IPS-15b (cell line): ENCODE measurements at regions not wholly inside any gene's neighbourhood (a gene's known extent, or its start where the extent isn't known, plus 50 kb on each side); places are given as distances from the start of the nearest gene placed in this dataset.

ENCODE experiments used
- H3K27me3 ChIP-seq: one replicate; pipeline ENCODE4 v1.6.1; 2013; ENCODE audit warnings: low read length; ENCODE audit not compliant: control insufficient read depth, insufficient read depth
- H3K36me3 ChIP-seq: one replicate; pipeline ENCODE4 v1.6.1; 2013; ENCODE audit warnings: low read length; ENCODE audit not compliant: control insufficient read depth, insufficient read depth
- H3K4me1 ChIP-seq: one replicate; pipeline ENCODE4 v1.6.1; 2013; ENCODE audit warnings: mild to moderate bottlenecking, low read length; ENCODE audit not compliant: control insufficient read depth, insufficient read depth
- H3K4me3 ChIP-seq: one replicate; pipeline ENCODE4 v1.5.1; 2013; ENCODE audit warnings: low read depth, low read length
- H3K9ac ChIP-seq: one replicate; pipeline ENCODE4 v1.6.1; 2013; ENCODE audit warnings: low read depth, mild to moderate bottlenecking, low read length
- H3K9me3 ChIP-seq: one replicate; pipeline ENCODE4 v1.6.1; 2013; ENCODE audit warnings: mild to moderate bottlenecking, low read length; ENCODE audit not compliant: control insufficient read depth, insufficient read depth

DNA sequence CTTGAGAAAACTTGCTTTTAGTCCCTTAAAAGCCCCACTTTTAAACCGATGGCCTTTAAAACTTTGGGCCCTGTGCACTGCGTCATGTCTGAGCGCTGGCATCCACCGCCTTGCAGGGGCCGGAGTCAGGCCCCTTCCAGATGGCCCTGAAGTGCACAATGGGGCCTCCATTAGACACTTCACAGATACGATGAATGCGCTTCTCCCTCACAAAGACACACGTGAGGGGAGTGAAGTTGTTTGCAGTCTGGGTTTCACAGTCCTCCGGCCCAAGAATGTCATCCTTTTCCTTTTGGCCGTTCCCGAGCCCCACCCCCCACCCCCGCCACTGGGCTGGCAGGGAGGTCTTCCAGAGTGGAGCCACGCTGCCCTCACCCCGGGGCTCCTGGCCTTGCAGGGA lies 415.1 kb upstream of the SALL3 start:
- no peak overlapping the region for H3K4me3 ChIP-seq
- no peaks in the 10 kb centered on the region for H3K4me1 ChIP-seq
- no peak overlapping the region for H3K9ac ChIP-seq
- no peaks in the 10 kb centered on the region for H3K36me3 ChIP-seq
- no peaks in the 10 kb centered on the region for H3K27me3 ChIP-seq
- no peaks in the 10 kb centered on the region for H3K9me3 ChIP-seq

DNA sequence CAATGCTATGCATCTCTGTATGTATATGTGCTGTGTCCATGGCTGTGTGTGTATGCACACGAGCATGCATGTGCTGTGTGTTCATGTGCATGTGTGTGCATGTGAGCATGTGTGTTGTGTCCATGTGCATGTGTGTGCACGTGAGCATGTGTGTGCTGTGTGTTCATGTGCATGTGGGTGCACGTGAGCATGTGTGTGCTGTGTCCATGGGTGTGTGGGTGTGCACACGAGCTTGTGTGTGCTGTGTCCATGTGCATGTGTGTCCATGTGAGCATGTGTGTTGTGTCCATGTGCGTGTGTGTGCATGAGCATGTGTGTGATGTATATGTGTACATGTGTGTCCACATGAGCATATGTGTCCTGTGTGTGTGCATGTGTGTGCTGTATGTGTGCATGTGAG lies 414.4 kb upstream of the SALL3 start:
- no peaks in the 10 kb centered on the region for H3K9me3 ChIP-seq
- H3K9ac ChIP-seq: no peak overlapping the region
- H3K4me1 ChIP-seq: no peaks in the 10 kb centered on the region
- no peaks in the 10 kb centered on the region for H3K36me3 ChIP-seq
- H3K4me3 ChIP-seq: no peak overlapping the region
- H3K27me3 ChIP-seq: no peaks in the 10 kb centered on the region

DNA sequence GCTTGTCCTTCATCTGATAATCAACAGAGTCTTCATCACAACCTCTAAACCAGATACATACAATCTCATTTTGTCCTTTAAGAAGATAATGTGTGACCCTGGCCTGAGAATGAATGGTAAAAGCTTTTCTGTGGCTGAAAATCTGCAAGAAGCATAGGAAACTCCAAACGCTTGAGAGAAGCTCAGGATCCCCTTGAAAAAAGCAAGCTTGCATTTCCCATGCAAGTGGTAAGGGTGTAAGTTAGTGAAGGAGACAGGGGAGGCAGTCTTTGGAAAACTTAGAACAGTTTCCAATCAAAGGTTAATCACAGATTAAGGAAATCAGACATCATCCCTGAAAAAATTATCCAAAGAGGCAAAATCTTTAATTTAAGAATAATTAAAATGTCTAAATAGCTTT lies 413.6 kb upstream of the SALL3 start:
- Histone ChIP-seq H3K4me1 (no peaks in the 10 kb centered on the region), H3K4me3 (no peak overlapping the region), H3K9me3 (no peaks in the 10 kb centered on the region), H3K9ac (no peak overlapping the region), H3K27me3 (no peaks in the 10 kb centered on the region), H3K36me3 (no peaks in the 10 kb centered on the region)

DNA sequence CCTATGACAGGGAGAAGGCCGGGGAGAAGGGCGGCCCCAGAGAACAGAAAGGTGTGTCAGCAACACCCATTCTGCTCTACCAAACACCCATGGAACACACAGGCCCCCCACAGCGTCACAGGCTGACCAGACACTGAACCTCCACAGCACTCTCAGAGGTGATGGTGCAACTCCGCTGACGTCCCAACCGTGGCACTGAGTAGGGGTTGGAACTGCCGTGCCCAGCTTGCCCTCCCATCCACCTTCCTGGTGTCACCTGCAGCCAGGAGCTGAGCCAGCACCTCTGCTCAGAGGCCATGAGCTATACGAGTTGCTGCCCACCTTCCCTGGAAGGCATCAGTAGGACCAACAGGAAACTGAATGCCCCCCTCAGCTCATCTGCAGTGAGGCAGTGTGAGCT lies 412.9 kb upstream of the SALL3 start:
- no peaks in the 10 kb centered on the region for H3K9me3 ChIP-seq
- no peak overlapping the region for H3K4me3 ChIP-seq
- no peaks in the 10 kb centered on the region for H3K27me3 ChIP-seq
- H3K9ac ChIP-seq: no peak overlapping the region
- H3K36me3 ChIP-seq: no peaks in the 10 kb centered on the region
- H3K4me1 ChIP-seq: no peaks in the 10 kb centered on the region

DNA sequence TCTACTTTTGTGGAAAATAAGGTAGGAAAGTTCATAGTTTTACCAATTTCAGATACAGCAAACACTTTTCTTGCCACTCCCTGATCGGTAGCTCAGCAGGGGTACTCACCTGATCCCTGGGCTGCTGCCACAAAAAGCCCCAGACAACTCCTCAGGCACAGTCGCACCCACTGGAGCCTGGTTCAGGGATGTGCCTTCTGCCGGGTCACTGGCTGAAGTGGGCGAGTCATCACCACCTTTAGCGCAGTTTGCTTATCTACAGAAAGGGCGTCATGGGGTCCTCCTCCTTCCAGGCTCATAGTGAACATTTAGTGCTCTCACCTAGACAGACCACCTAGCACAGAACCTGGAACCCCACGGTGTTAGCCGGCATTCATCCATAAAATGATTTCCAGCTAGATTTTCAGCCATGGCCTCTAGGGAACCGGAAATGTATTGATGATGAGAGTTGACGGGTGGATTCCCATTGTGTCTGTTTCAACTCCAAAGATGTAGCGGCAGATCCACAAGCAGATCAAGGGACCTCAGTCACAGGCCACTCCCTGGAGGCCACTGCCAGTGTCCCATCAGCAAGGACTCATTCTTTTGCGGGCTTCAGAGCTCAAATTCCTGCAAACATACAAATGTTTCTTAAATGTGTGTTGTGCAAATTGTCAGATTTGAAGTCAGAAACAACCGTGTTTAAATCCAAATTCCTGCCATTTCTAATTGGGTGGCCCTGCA lies 408.4 kb upstream of the SALL3 start:
- Histone ChIP-seq H3K4me3 (no peak overlapping the region), H3K36me3 (no peaks in the 10 kb centered on the region), H3K9ac (no peak overlapping the region), H3K27me3 (no peaks in the 10 kb centered on the region), H3K9me3 (peaks cover 13% of the 10 kb centered on the region), H3K4me1 (no peaks in the 10 kb centered on the region)

DNA sequence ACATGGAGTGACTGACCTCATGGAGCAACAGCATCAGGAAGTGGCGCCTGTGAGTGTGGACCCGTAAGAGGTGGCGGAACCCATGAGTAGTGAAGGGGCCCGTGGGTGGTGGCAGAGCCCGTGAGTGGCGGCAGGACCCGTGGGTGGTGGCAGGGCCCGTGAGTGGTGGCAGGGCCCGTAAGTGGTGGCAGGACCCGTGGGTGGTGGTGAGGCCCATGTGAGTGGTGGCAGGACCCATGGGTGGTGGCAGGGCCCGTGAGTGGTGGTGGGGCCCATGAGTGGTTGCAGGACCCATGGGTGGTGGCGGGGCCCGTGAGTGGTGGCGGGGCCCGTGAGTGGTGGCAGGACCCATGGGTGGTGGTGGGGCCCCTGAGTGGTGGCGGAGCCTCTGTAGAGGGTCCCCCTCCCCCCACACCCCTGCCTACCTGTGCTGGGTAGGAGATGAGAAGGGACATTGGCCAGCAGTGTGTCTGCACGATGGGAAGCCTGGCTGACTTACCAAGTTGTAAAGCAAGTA lies 407.7 kb upstream of the SALL3 start:
- peaks cover 13% of the 10 kb centered on the region for H3K9me3 ChIP-seq

DNA sequence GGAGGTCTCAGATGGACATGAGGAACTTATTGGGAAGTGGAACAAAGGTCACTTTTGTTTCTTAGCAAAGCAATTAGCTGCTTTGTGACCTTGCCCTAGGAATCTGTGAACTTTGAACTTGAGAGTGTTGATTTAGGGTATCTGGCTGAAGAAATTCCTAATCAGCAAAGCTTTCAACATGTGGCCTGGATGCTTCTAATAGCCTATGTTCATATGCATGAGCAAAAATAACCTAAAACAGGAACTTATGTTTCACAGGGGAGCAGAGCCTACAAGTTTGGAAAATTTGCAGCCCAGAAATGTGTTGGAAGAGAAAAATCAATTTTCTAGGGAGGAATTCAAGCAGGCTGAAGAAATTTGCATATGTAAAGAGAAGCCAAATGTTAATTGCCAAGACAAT lies 405.8 kb upstream of the SALL3 start:
- Histone ChIP-seq H3K4me1 (no peaks in the 10 kb centered on the region), H3K9ac (no peak overlapping the region), H3K4me3 (no peak overlapping the region), H3K27me3 (no peaks in the 10 kb centered on the region), H3K36me3 (no peaks in the 10 kb centered on the region), H3K9me3 (peaks cover 13% of the 10 kb centered on the region)

More for the DNA sequence above, 407.7 kb upstream of the SALL3 start:
- no peaks in the 10 kb centered on the region for H3K36me3 ChIP-seq
- no peak overlapping the region for H3K4me3 ChIP-seq
- H3K27me3 ChIP-seq: no peaks in the 10 kb centered on the region
- no peaks in the 10 kb centered on the region for H3K4me1 ChIP-seq
- no peak overlapping the region for H3K9ac ChIP-seq

DNA sequence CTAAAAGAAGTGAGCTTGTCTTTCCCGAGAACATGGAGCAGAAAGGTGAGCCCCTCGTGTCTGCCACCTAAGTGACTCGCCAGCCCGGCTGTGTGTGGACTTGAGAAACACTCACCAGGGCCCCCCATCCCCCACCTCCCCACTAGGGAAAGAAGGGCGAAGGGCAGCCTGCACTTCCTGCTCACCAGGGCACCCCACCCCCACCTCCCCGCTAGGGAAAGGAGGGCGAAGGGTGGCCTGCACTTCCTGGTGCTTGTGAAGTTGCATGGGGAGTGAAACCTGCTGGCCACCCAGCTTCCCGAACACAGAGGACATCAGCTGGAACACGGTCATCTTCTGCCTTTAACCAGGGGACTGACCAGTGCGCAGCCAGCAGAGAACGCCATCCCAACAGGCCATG lies 402.7 kb upstream of the SALL3 start:
- H3K9ac ChIP-seq: no peak overlapping the region
- H3K4me1 ChIP-seq: no peaks in the 10 kb centered on the region
- no peak overlapping the region for H3K4me3 ChIP-seq
- no peaks in the 10 kb centered on the region for H3K27me3 ChIP-seq
- no peaks in the 10 kb centered on the region for H3K36me3 ChIP-seq
- H3K9me3 ChIP-seq: peaks cover 13% of the 10 kb centered on the region

DNA sequence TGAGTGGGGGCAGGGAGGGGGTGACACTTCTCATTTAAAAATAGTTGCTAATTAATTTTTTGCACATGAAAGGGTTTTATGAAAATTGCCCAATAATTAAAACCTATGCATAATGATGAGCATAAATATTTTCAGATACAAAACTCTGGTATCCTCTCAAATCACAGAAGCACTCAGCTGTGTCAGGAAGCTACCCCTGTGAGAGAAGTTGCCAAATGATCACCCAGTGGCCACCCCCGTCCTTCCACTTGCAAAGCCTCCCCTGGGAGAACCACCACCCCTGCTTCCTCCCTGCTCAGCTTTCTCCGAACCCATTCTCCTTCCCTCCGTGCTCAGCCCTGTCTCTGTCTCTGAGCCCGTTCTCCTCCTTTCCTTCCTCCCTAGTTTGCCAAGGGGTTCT lies 400.2 kb upstream of the SALL3 start:
- Histone ChIP-seq H3K9me3 (peaks cover 4% of the 10 kb centered on the region), H3K4me3 (no peak overlapping the region), H3K27me3 (no peaks in the 10 kb centered on the region), H3K9ac (no peak overlapping the region), H3K4me1 (no peaks in the 10 kb centered on the region), H3K36me3 (no peaks in the 10 kb centered on the region)

DNA sequence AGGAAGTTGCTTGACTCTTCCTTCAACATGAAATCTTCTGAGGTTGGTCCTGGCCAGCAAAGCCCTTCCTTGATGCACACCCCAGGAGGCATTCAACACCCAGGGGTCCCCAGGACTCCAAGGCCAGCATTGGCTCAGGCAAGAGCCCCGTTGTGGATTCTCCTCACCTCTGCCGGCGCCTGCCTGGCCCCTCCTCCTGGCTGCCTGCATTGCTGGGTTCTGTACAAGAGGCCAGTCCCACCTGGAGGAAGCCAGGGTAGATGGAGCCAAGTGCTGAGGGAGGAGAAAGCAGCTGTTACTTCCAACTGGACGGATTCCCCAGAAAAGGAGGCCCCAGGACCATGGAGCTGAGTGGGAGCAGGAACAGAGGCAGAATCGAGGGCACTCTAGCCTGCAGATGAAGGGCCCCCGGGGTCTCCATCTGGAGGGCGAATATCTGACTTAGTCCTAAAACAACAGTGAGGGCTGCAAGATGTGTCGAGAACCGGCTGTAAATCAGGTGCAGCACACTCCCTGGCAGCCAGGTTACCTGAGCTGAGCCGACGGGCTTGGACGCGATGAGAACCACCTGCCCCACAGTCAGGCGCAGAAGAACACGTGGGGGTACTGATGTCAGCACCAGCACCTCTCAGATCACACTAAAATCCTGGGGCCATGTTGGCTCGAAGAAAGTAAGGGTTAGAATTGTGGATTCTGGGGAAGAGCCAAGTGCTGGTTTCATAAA lies 399.6 kb upstream of the SALL3 start:
- Histone ChIP-seq H3K36me3 (no peaks in the 10 kb centered on the region), H3K27me3 (no peaks in the 10 kb centered on the region), H3K4me3 (no peak overlapping the region), H3K9ac (no peak overlapping the region), H3K4me1 (no peaks in the 10 kb centered on the region), H3K9me3 (no peaks in the 10 kb centered on the region)

DNA sequence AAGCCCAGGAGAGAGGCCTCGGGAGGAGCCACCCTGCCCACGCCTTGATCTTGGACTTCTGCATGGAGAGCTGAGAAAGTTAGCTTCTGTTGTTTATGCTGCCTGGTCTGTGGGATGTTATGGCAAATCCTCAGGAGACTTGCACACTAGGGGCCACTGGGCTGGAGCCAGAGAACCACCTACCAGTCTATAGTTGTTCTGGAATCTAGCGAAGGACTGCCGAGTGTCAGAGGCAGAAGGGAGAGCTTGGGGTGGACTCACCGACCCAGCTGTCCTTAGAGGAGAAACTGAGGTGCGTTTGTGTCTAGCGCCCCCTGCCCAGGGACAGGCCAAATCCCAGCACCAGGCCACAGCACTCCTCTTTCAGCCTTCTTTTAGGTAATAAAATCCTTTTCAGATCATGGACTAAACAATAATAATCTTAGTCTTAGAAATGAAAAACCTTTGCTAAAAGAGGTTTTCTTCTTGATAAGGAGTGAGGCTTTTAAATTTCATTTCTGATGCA lies 398.7 kb upstream of the SALL3 start:
- no peak overlapping the region for H3K9ac ChIP-seq
- H3K4me3 ChIP-seq: no peak overlapping the region
- no peaks in the 10 kb centered on the region for H3K4me1 ChIP-seq
- H3K9me3 ChIP-seq: no peaks in the 10 kb centered on the region
- H3K27me3 ChIP-seq: no peaks in the 10 kb centered on the region
- no peaks in the 10 kb centered on the region for H3K36me3 ChIP-seq

DNA sequence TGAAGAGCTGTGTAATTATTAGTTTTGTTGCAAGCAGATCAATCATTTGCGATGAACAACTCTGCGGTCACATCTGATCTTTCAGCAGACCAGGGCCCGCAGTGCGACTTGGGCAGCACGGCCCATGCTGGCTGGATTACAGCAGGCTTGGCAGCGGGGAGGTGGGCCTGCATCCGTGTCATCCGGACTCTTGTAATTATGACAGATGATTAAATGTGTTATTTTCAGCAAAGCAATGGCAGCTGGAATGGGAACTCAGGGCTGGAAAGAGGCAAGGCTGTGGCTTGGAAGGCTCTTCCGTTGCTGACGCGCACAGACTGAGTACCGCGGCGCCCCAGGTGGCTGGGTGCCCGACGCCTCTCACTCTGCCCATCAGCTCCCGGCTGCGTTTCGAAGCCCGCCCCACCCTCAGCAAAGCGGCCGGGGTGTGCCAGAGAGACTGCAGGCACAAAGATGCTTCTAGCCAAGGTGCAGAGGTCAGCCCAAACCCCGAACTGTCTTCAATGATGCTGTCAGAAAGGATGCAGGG lies 397.4 kb upstream of the SALL3 start:
- H3K27me3 ChIP-seq: no peaks in the 10 kb centered on the region

More for the DNA sequence above, 397.4 kb upstream of the SALL3 start:
- Histone ChIP-seq H3K36me3 (no peaks in the 10 kb centered on the region), H3K4me1 (no peaks in the 10 kb centered on the region), H3K9me3 (no peaks in the 10 kb centered on the region), H3K9ac (no peak overlapping the region), H3K4me3 (no peak overlapping the region)
